GM12891 (cell line): ENCODE measurements at regions not wholly inside any gene's neighbourhood (a gene's known extent, or its start where the extent isn't known, plus 50 kb on each side); places are given as distances from the start of the nearest gene placed in this dataset.

ENCODE experiments used
- DNase-seq: peaks from one replicate; pipeline ENCODE4 v3.0.0; 2011; ENCODE audit warnings: low spot score; ENCODE audit not compliant: insufficient read length
- FAIRE-seq: peaks from 2 replicates; lab custom pipeline; 2011; peaks lifted over from hg19 to GRCh38; lab: Jason Lieb, UNC
- PAX5 ChIP-seq: IDR thresholded peaks from 2 replicates; pipeline ENCODE4 v1.6.1; 2011; ENCODE audit warnings: low read length, moderate library complexity, mild to moderate bottlenecking; ENCODE audit not compliant: insufficient read depth, severe bottlenecking
- POLR2A ChIP-seq: IDR thresholded peaks from 2 replicates; pipeline ENCODE4 v1.6.1; 2011; ENCODE audit warnings: low read depth, low read length, control low read depth
- POLR2AphosphoS5 ChIP-seq: IDR thresholded peaks from 2 replicates; pipeline ENCODE4 v1.6.1; 2011; ENCODE audit warnings: low read depth, low read length, control low read depth
- POU2F2 ChIP-seq: IDR thresholded peaks from 2 replicates; pipeline ENCODE4 v1.6.1; 2011; ENCODE audit warnings: low read depth, mild to moderate bottlenecking, control low read depth, low read length, moderate library complexity
- SPI1 ChIP-seq: IDR thresholded peaks from 2 replicates; pipeline ENCODE4 v1.6.1; 2011; ENCODE audit warnings: low read depth, low read length, control low read depth
- TAF1 ChIP-seq: IDR thresholded peaks from 2 replicates; pipeline ENCODE4 v1.6.1; 2011; ENCODE audit warnings: low read depth, low read length, control low read depth

GRCh38 chr18:60880184-60880583, 453.0 kb upstream of the CDH20 start:
- FAIRE-seq (no peak), DNase-seq (no peak)
- TF ChIP-seq POLR2A: no peak
- TF ChIP-seq POLR2AphosphoS5: no peak
- no peak for TF ChIP-seq TAF1
- TF ChIP-seq PAX5: no peak
- no peak for TF ChIP-seq SPI1
- TF ChIP-seq POU2F2: no peak

- no peak for TF ChIP-seq POLR2AphosphoS5
- no peak for TF ChIP-seq SPI1
- TF ChIP-seq TAF1: no peak
- TF ChIP-seq POLR2A: no peak
- no peak for TF ChIP-seq POU2F2
- TF ChIP-seq PAX5: no peak
- no peak for DNase-seq
- no peak for FAIRE-seq
These were observed 449.6 kb upstream of the CDH20 start for GRCh38 chr18:60883587-60883986.

GRCh38 chr18:60888071-60888624, 445.1 kb upstream of the CDH20 start:
- TF ChIP-seq TAF1: no peak
- no peak for TF ChIP-seq POU2F2
- no peak for TF ChIP-seq SPI1
- no peak for TF ChIP-seq POLR2AphosphoS5
- TF ChIP-seq POLR2A: no peak
- no peak for TF ChIP-seq PAX5
- FAIRE-seq (no peak), DNase-seq (no peak)

GRCh38 chr18:60889442-60889841, 443.8 kb upstream of the CDH20 start:
- TF ChIP-seq POU2F2 (no peak), SPI1 (no peak), PAX5 (no peak)
- DNase-seq (no peak), FAIRE-seq (no peak)

GRCh38 chr18:60891936-60892335, 441.3 kb upstream of the CDH20 start:
- DNase-seq: no peak
- TF ChIP-seq PAX5: no peak
- TF ChIP-seq POLR2A: no peak
- TF ChIP-seq POLR2AphosphoS5: no peak
- no peak for FAIRE-seq

- no peak for TF ChIP-seq SPI1
- TF ChIP-seq POLR2AphosphoS5: no peak
- TF ChIP-seq POU2F2: no peak
- no peak for TF ChIP-seq PAX5
- no peak for TF ChIP-seq TAF1
- no peak for TF ChIP-seq POLR2A
- DNase-seq (no peak), FAIRE-seq (no peak)
These were observed 440.8 kb upstream of the CDH20 start for GRCh38 chr18:60892441-60892840.

GRCh38 chr18:60892855-60893254, 440.4 kb upstream of the CDH20 start:
- no peak for FAIRE-seq
- no peak for DNase-seq
- no peak for TF ChIP-seq TAF1
- TF ChIP-seq SPI1: no peak

GRCh38 chr18:60893355-60894097, 439.7 kb upstream of the CDH20 start:
- no peak for TF ChIP-seq TAF1
- FAIRE-seq: no peak
- DNase-seq: no peak

- FAIRE-seq (no peak), DNase-seq (no peak)
- no peak for TF ChIP-seq TAF1
- TF ChIP-seq POLR2AphosphoS5: no peak
- no peak for TF ChIP-seq PAX5
- no peak for TF ChIP-seq POU2F2
- no peak for TF ChIP-seq POLR2A
- TF ChIP-seq SPI1: no peak
These were observed 438.8 kb upstream of the CDH20 start for GRCh38 chr18:60894254-60894945.

- FAIRE-seq (no peak), DNase-seq (no peak)
- TF ChIP-seq POLR2AphosphoS5: no peak
- no peak for TF ChIP-seq TAF1
- TF ChIP-seq POLR2A: no peak
- no peak for TF ChIP-seq POU2F2
- no peak for TF ChIP-seq SPI1
These were observed 438.0 kb upstream of the CDH20 start for GRCh38 chr18:60895181-60895580.

GRCh38 chr18:60898111-60898510, 435.1 kb upstream of the CDH20 start:
- no peak for FAIRE-seq
- no peak for TF ChIP-seq POLR2A
- no peak for TF ChIP-seq TAF1
- no peak for TF ChIP-seq SPI1
- TF ChIP-seq PAX5: no peak
- TF ChIP-seq POLR2AphosphoS5: no peak
- TF ChIP-seq POU2F2: no peak
- DNase-seq: no peak
